Liver (tissue), 8 donors: ENCODE measurements at regions not wholly inside any gene's neighbourhood (a gene's known extent, or its start where the extent isn't known, plus 50 kb on each side); places are given as distances from the start of the nearest gene placed in this dataset.

Experiments used
- DNase-seq: peaks from one replicate; pipeline ENCODE4 v3.0.0-alpha.2; 2017; ENCODE audit warnings: low spot score
- H3K27ac ChIP-seq, 2 donors: one replicate each; pipeline ENCODE4 v1.7.0; 2013; ENCODE audit warnings: inconsistent platforms in 2 of 2, low read length in 2 of 2, control low read depth in 1 of 2, low read depth in 1 of 2, mild to moderate bottlenecking in 1 of 2
- H3K27me3 ChIP-seq, 4 donors: one replicate each; pipeline versions ENCODE4 v1.6.1 to v1.7.0; 2013; ENCODE audit warnings: low read length in 3 of 4, inconsistent platforms in 1 of 4, mild to moderate bottlenecking in 1 of 4, moderate library complexity in 1 of 4; ENCODE audit not compliant: control insufficient read depth in 4 of 4, insufficient read depth in 4 of 4
- H3K36me3 ChIP-seq, 4 donors: one replicate each; pipeline versions ENCODE4 v1.6.1 to v1.7.0; 2013; ENCODE audit warnings: low read length in 3 of 4, mild to moderate bottlenecking in 3 of 4, low read depth in 1 of 4, moderate library complexity in 1 of 4; ENCODE audit not compliant: control insufficient read depth in 4 of 4, insufficient read depth in 3 of 4
- H3K4me1 ChIP-seq, 4 donors: one replicate each; pipeline versions ENCODE4 v1.6.1 to v1.7.0; 2013; ENCODE audit warnings: low read length in 3 of 4, mild to moderate bottlenecking in 3 of 4, moderate library complexity in 1 of 4; ENCODE audit not compliant: control insufficient read depth in 4 of 4, insufficient read depth in 4 of 4
- H3K4me3 ChIP-seq, 3 donors: one replicate each; pipeline versions ENCODE4 v1.6.1 to v1.7.0; 2013; ENCODE audit warnings: low read length in 3 of 3, control low read depth in 1 of 3, low read depth in 1 of 3, mild to moderate bottlenecking in 1 of 3
- H3K9ac ChIP-seq, 2 donors: one replicate each; pipeline ENCODE4 v1.7.0; 2013; ENCODE audit warnings: low read length in 2 of 2, mild to moderate bottlenecking in 2 of 2, moderate library complexity in 2 of 2, control low read depth in 1 of 2, low read depth in 1 of 2
- H3K9me3 ChIP-seq, 4 donors: one replicate each; pipeline versions ENCODE4 v1.6.1 to v1.7.0; 2013; ENCODE audit warnings: low read length in 3 of 4; ENCODE audit not compliant: control insufficient read depth in 4 of 4
- ATF3 ChIP-seq: IDR thresholded peaks from 2 replicates; pipeline ENCODE4 v1.6.1; 2016; ENCODE audit warnings: antibody characterized with exemption
- CTCF ChIP-seq: fragments of 150-350 bp; IDR thresholded peaks from 2 replicates; pipeline ENCODE4 v1.5.1; 2017; ENCODE audit warnings: improper control_type of control experiment, low read depth, low read length; ENCODE audit not compliant: missing input control
- EGR1 ChIP-seq, 2 donors: IDR thresholded peaks; 2 replicates each; pipeline ENCODE4 v1.6.1; 2016 to 2018; ENCODE audit warnings: antibody characterized with exemption in 2 of 2, low read depth in 2 of 2
- FOXA1 ChIP-seq: IDR thresholded peaks from 2 replicates; pipeline ENCODE4 v1.6.1; 2016; ENCODE audit warnings: antibody characterized with exemption
- FOXA2 ChIP-seq: IDR thresholded peaks from 2 replicates; pipeline ENCODE4 v1.6.1; 2016; ENCODE audit warnings: antibody characterized with exemption
- GABPA ChIP-seq, 2 donors: IDR thresholded peaks in 1 of 2; conservative IDR thresholded peaks in 1 of 2; 2 replicates each; pipeline ENCODE4 v1.6.1; 2016; ENCODE audit warnings: antibody characterized with exemption in 2 of 2, mild to moderate bottlenecking in 1 of 2, moderate library complexity in 1 of 2
- HNF4A ChIP-seq, 2 donors: conservative IDR thresholded peaks; 2 replicates each; pipeline ENCODE4 v1.6.1; 2016; ENCODE audit warnings: antibody characterized with exemption in 2 of 2, mild to moderate bottlenecking in 2 of 2
- HNF4G ChIP-seq: IDR thresholded peaks from 2 replicates; pipeline ENCODE4 v1.6.1; 2016; ENCODE audit warnings: antibody characterized with exemption
- JUND ChIP-seq, 2 donors: IDR thresholded peaks; 2 replicates each; pipeline ENCODE4 v1.6.1; 2016; ENCODE audit warnings: antibody characterized with exemption in 2 of 2
- MAX ChIP-seq: IDR thresholded peaks from 2 replicates; pipeline ENCODE4 v1.6.1; 2016; ENCODE audit warnings: antibody characterized with exemption
- NR2F2 ChIP-seq: IDR thresholded peaks from 2 replicates; pipeline ENCODE4 v1.6.1; 2016; ENCODE audit warnings: antibody characterized with exemption
- RAD21 ChIP-seq, 2 donors: IDR thresholded peaks; 2 replicates each; pipeline ENCODE4 v1.6.1; 2016; ENCODE audit warnings: antibody characterized with exemption in 2 of 2, mild to moderate bottlenecking in 2 of 2
- REST ChIP-seq: IDR thresholded peaks from 2 replicates; pipeline ENCODE4 v1.6.1; 2016; ENCODE audit warnings: antibody characterized with exemption, mild to moderate bottlenecking
- RXRA ChIP-seq, 2 donors: IDR thresholded peaks; 2 replicates each; pipeline ENCODE4 v1.6.1; 2017 to 2018; ENCODE audit warnings: antibody characterized with exemption in 2 of 2, mild to moderate bottlenecking in 1 of 2
- SP1 ChIP-seq: IDR thresholded peaks from 2 replicates; pipeline ENCODE4 v1.6.1; 2018; ENCODE audit warnings: antibody characterized with exemption, mild to moderate bottlenecking
- TAF1 ChIP-seq: conservative IDR thresholded peaks from 2 replicates; pipeline ENCODE4 v1.6.1; 2016; ENCODE audit warnings: antibody characterized with exemption, mild to moderate bottlenecking
- YY1 ChIP-seq: IDR thresholded peaks from 2 replicates; pipeline ENCODE4 v1.6.1; 2016; ENCODE audit warnings: antibody characterized with exemption, mild to moderate bottlenecking
- ZBTB33 ChIP-seq: IDR thresholded peaks from 2 replicates; pipeline ENCODE4 v1.6.1; 2016; ENCODE audit warnings: antibody characterized with exemption
- WGBS: extraction: QIAGEN DNeasy Blood & Tissue Kit; methylation state at CpG from one replicate; pipeline ENCODE4 v1.1.7; 2013; 5-methylcytosine and 5-hydroxymethylcytosine counted together
- donor health status: healthy.
- donor health status: healthy.
- donor health status: healthy.
- donor health status: healthy.
- donor health status: healthy.

- no peak overlapping the region for H3K9ac ChIP-seq
- H3K4me1 ChIP-seq = no peaks in the 10 kb centered on the region
- no peaks in the 10 kb centered on the region for H3K9me3 ChIP-seq
- H3K4me3 ChIP-seq = no peak overlapping the region
- H3K27me3 ChIP-seq = peaks cover 0 to 10% (median 0%) of the 10 kb centered on the region in 4 donors
- no peak for DNase-seq
- H3K36me3 ChIP-seq = no peaks in the 10 kb centered on the region
- WGBS = 49% methylated on average over 10 of the region's 10 CpGs
- H3K27ac ChIP-seq = no peak overlapping the region
- TF ChIP-seq RAD21 (IDR thresholded peaks at IDR 0.05) (no peak), JUND (IDR thresholded peaks at IDR 0.05) (no peak)
Observed at GRCh38 chr6:4480788-4481735, 295.1 kb upstream of the CDYL start.

GRCh38 chr6:4478098-4478497 is 298.1 kb upstream of the CDYL start:
- TF ChIP-seq RAD21 (IDR thresholded peaks at IDR 0.05) = no peak
- no peak for TF ChIP-seq MAX
- no peak for TF ChIP-seq SP1
- TF ChIP-seq GABPA (IDR thresholded peaks at IDR 0.05 in 1 of 2, conservative IDR thresholded peaks at IDR 0.05 in 1 of 2) = no peak
- TF ChIP-seq TAF1 = no peak
- TF ChIP-seq RXRA (IDR thresholded peaks at IDR 0.05) = no peak
- no peak for TF ChIP-seq FOXA1
- no peak overlapping the region for H3K9ac ChIP-seq
- DNase-seq = no peak
- H3K4me1 ChIP-seq = no peaks in the 10 kb centered on the region
- no peak overlapping the region for H3K27ac ChIP-seq
- no peaks in the 10 kb centered on the region for H3K36me3 ChIP-seq
- 50% methylated on average over 3 of the region's 3 CpGs for WGBS
- no peak overlapping the region for H3K4me3 ChIP-seq
- H3K27me3 ChIP-seq = peaks cover 0 to 15% (median 0%) of the 10 kb centered on the region in 4 donors
- H3K9me3 ChIP-seq = no peaks in the 10 kb centered on the region

- WGBS = 77% methylated on average over 4 of the region's 4 CpGs
Observed at GRCh38 chr6:4474810-4475209, 301.4 kb upstream of the CDYL start.

More at GRCh38 chr6:4474810-4475209, 301.4 kb upstream of the CDYL start:
- Histone ChIP-seq H3K4me1 (no peaks in the 10 kb centered on the region), H3K27me3 (peaks cover 0 to 11% (median 0%) of the 10 kb centered on the region in 4 donors), H3K36me3 (no peaks in the 10 kb centered on the region), H3K9me3 (peaks cover 2 to 16% (median 7%) of the 10 kb centered on the region in 4 donors), H3K27ac (no peak overlapping the region), H3K4me3 (no peak overlapping the region), H3K9ac (no peak overlapping the region)
- TF ChIP-seq NR2F2 (no peak), ATF3 (no peak), EGR1 (IDR thresholded peaks at IDR 0.05; ENCODE audit: low read depth in 2 of 2) (no peak), ZBTB33 (no peak), REST (no peak), FOXA1 (no peak), YY1 (no peak), TAF1 (no peak), RXRA (IDR thresholded peaks at IDR 0.05) (no peak), GABPA (IDR thresholded peaks at IDR 0.05 in 1 of 2, conservative IDR thresholded peaks at IDR 0.05 in 1 of 2) (no peak), HNF4A (conservative IDR thresholded peaks at IDR 0.05) (no peak), HNF4G (no peak), CTCF (no peak), MAX (no peak), SP1 (no peak), JUND (IDR thresholded peaks at IDR 0.05) (no peak), RAD21 (IDR thresholded peaks at IDR 0.05) (no peak), FOXA2 (no peak)
- no peak for DNase-seq
